ENCODE measurements at regions not wholly inside any gene's neighbourhood (a gene's known extent, or its start where the extent isn't known, plus 50 kb on each side); places are given as distances from the start of the nearest gene placed in this dataset.

DNA sequence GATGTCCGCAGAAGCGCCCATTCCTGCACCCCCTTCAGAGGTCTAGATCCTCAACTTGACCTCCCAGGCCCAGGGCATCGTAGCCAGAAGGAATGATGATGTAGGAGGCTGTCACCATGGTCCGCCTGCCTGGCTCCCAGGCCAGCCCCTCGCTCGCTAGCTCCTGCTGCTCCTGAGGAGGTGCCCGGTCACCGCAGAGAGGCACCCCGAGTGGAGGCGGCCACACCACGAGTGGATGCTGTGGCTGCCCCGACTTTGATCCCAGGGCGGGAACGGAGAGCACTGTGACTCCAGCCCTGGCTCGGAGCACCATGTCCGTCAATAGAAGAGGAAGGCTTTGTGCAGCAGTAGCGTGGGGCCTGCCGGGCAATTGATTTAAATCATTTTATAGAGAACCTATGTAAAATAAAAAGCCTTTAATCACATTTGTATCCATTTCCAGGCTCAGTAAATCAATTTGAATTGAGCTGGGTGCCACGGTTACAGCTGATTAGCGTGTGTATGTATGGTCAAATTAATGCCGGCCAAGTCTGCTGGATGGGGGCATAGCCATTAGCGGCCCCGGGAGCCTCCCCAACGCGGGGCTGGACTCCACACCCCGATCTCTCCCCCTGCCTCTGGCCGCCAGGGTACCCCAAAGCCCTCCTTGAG is 122.6 kb upstream of the GSE1 start:
- Histone ChIP-seq H4K20me1 (ENCODE audit: insufficient read depth) (0 out of 2 replicates have a peak, but pooled peaks cover 4% of the 10 kb centered on the region), H3K4me2 (no peak overlapping the region), H3K9me3 (no peaks in the 10 kb centered on the region), H3K79me2 (ENCODE audit: insufficient read depth) (no peaks in the 10 kb centered on the region), H3K27me3 (ENCODE audit: insufficient read depth) (no peaks in the 10 kb centered on the region), H3K9me2 (no peaks in the 10 kb centered on the region), H3K4me1 (ENCODE audit: control insufficient read depth in 1 of 2, insufficient read depth in 2 of 2, low read depth in 1 of 2, low read length in 1 of 2) (peaks cover 0 to 14% of the 10 kb centered on the region in 2 experiments; a peak in 1 of 4 replicates), H3K27ac (ENCODE audit: low read depth in 2 of 2, low read length in 1 of 2) (no peak overlapping the region), H3F3A (replicated peaks; ENCODE audit: insufficient read depth) (no peaks in the 10 kb centered on the region), H3K4me3 (ENCODE audit: low read depth in 2 of 2, low read length in 1 of 2) (no peak overlapping the region), H3K9ac (no peak overlapping the region), H3K36me3 (replicated peaks in 1 of 2; ENCODE audit: control insufficient read depth in 1 of 2, insufficient read depth in 2 of 2, low read length in 1 of 2) (no peaks in the 10 kb centered on the region), H2AFZ (ENCODE audit: low read depth) (no peak overlapping the region)
- ChIA-PET CTCF (interaction anchor here (0.7 to 1.9 kb wide), 9 partner anchors 11 to 120 kb away, joined by 3 to 8 read pairs (median 3); no protein-coding TSS in a partner anchor), POLR2A (interaction anchor here (1.1 kb wide), 1 partner anchor 64 kb away, joined by 3 read pairs; no protein-coding TSS in a partner anchor)
- TF ChIP-seq GATA2 (CRISPR knock-in tag; IDR thresholded peaks at IDR 0.05) (no peak), JUND (IDR thresholded peaks at IDR 0.05) (no peak), RCOR1 (IDR thresholded peaks at IDR 0.05; ENCODE audit: low read length) (no peak), TAF1 (IDR thresholded peaks at IDR 0.05; ENCODE audit: borderline replicate concordance, low read depth, low read length) (no peak), EZH2phosphoT487 (IDR thresholded peaks at IDR 0.05; ENCODE audit: borderline replicate concordance, low read depth) (no peak), TCF12 (IDR thresholded peaks at IDR 0.05) (no peak), REST (IDR thresholded peaks at IDR 0.05; ENCODE audit: low read depth, low read length) (no peak)
- TF ChIP-seq, protein P1, sequence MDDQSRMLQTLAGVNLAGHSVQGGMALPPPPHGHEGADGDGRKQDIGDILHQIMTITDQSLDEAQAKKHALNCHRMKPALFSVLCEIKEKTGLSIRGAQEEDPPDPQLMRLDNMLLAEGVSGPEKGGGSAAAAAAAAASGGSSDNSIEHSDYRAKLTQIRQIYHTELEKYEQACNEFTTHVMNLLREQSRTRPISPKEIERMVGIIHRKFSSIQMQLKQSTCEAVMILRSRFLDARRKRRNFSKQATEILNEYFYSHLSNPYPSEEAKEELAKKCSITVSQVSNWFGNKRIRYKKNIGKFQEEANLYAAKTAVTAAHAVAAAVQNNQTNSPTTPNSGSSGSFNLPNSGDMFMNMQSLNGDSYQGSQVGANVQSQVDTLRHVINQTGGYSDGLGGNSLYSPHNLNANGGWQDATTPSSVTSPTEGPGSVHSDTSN (IDR thresholded peaks at IDR 0.05): no peak
- TF ChIP-seq, protein P2, sequence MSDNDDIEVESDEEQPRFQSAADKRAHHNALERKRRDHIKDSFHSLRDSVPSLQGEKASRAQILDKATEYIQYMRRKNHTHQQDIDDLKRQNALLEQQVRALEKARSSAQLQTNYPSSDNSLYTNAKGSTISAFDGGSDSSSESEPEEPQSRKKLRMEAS (IDR thresholded peaks at IDR 0.05; ENCODE audit: low read depth): no peak
- 84% methylated on average over 17 of the region's 27 CpGs for WGBS (ENCODE audit: low lambda C conversion rate)
- DNase-seq: no peak

GRCh38 chr16:85491058-85491771 is 121.9 kb upstream of the GSE1 start:
- Histone ChIP-seq H3K4me2 (no peak overlapping the region), H3K9me3 (no peaks in the 10 kb centered on the region), H3K9ac (no peak overlapping the region), H3K79me2 (ENCODE audit: insufficient read depth) (no peaks in the 10 kb centered on the region), H2AFZ (ENCODE audit: low read depth) (no peak overlapping the region), H3K9me2 (no peaks in the 10 kb centered on the region), H3K4me1 (ENCODE audit: control insufficient read depth in 1 of 2, insufficient read depth in 2 of 2, low read depth in 1 of 2, low read length in 1 of 2) (peaks cover 0 to 14% of the 10 kb centered on the region in 2 experiments; a peak in 1 of 4 replicates), H3K27me3 (ENCODE audit: insufficient read depth) (no peaks in the 10 kb centered on the region), H3K4me3 (ENCODE audit: low read depth in 2 of 2, low read length in 1 of 2) (no peak overlapping the region), H4K20me1 (ENCODE audit: insufficient read depth) (0 out of 2 replicates have a peak, but pooled peaks cover 4% of the 10 kb centered on the region), H3K27ac (ENCODE audit: low read depth in 2 of 2, low read length in 1 of 2) (no peak overlapping the region; a peak in 1 of 4 replicates), H3F3A (replicated peaks; ENCODE audit: insufficient read depth) (no peaks in the 10 kb centered on the region), H3K36me3 (replicated peaks in 1 of 2; ENCODE audit: control insufficient read depth in 1 of 2, insufficient read depth in 2 of 2, low read length in 1 of 2) (no peaks in the 10 kb centered on the region)
- DNase-seq: no peak
- TF ChIP-seq CTCF (IDR thresholded peaks at IDR 0.05): peak; percentile 50
- TF ChIP-seq FOXM1 (IDR thresholded peaks at IDR 0.05; ENCODE audit: low read depth): no peak
- no peak for TF ChIP-seq ELF1 (IDR thresholded peaks at IDR 0.05)
- peak; percentile 20 for TF ChIP-seq SMC3 (IDR thresholded peaks at IDR 0.05; ENCODE audit: low read depth, low read length)
- no peak for TF ChIP-seq EZH2phosphoT487 (IDR thresholded peaks at IDR 0.05; ENCODE audit: borderline replicate concordance, low read depth)
- TF ChIP-seq RAD21 (IDR thresholded peaks at IDR 0.05; ENCODE audit: low read length): peak; percentile 29
- ChIA-PET CTCF (interaction anchor here (0.7 to 1.9 kb wide), 12 partner anchors 10 to 158 kb away, joined by 3 to 8 read pairs (median 3); no protein-coding TSS in a partner anchor), POLR2A (interaction anchor here (1.1 kb wide), 1 partner anchor 64 kb away, joined by 3 read pairs; no protein-coding TSS in a partner anchor)
- 88% methylated on average over 12 of the region's 17 CpGs for WGBS (ENCODE audit: low lambda C conversion rate)
